Endothelial cell of umbilical vein (primary cell): ENCODE measurements at regions not wholly inside any gene's neighbourhood (a gene's known extent, or its start where the extent isn't known, plus 50 kb on each side); places are given as distances from the start of the nearest gene placed in this dataset.
A peak's percentile ranks its signal among the peaks of the same experiment; 100 is the strongest.
"Not testable (repeated sequence)": the region's sequence is repeated elsewhere in the genome, so short reads cannot be mapped to it uniquely, and the experiment has no call there.

Source experiments
- BruUV-seq: library from RNA; stranded (reverse); fragments of 400-500 nt; replicated peaks from 2 replicates; lab custom pipeline; 2021; lab: Mats Ljungman, UMichigan
- CTCF ChIA-PET: fragments of 300-600, 350-600 bp; sonication (Branson Sonifier 250); formaldehyde crosslinking; loops from one replicate; lab custom pipeline; 2021; ENCODE audit warnings: antibody characterized with exemption, inconsistent platforms; lab: Charles Lee
- POLR2A ChIA-PET: fragments of 300-600, 350-600 bp; sonication (Branson Sonifier 250); formaldehyde crosslinking; loops from one replicate; lab custom pipeline; 2021; ENCODE audit warnings: antibody characterized with exemption, inconsistent platforms; lab: Charles Lee
- DNase-seq: peaks from one replicate; pipeline ENCODE4 v3.0.0-alpha.2; 2011; ENCODE audit warnings: low read depth, low spot score
- FAIRE-seq: peaks from 2 replicates; lab custom pipeline; 2011; peaks lifted over from hg19 to GRCh38; lab: Jason Lieb, UNC
- H2AFZ ChIP-seq: 2 replicates; pipeline ENCODE4 v1.6.0; 2012; ENCODE audit warnings: low read depth, low read length, control low read depth, inconsistent platforms
- H3K27ac ChIP-seq: 2 replicates; pipeline ENCODE4 v1.5.1; 2011; ENCODE audit warnings: low read depth, mild to moderate bottlenecking, control low read depth, low read length, moderate library complexity; ENCODE audit not compliant: insufficient read depth
- H3K27me3 ChIP-seq, 2 experiments: 2 replicates each; pipeline versions ENCODE4 v1.6.0 to v1.6.1; 2011; ENCODE audit warnings: low read length in 2 of 2, mixed read lengths in 1 of 2; ENCODE audit not compliant: control insufficient read depth in 2 of 2, insufficient read depth in 2 of 2
- H3K36me3 ChIP-seq, 2 experiments: 2 replicates in 1 of 2; 3 replicates in 1 of 2; pipeline ENCODE4 v1.5.1; 2011; ENCODE audit warnings: low read length in 2 of 2, mild to moderate bottlenecking in 1 of 2, moderate library complexity in 1 of 2; ENCODE audit not compliant: control insufficient read depth in 2 of 2, insufficient read depth in 2 of 2; ENCODE audit errors: extremely low read depth in 1 of 2
- H3K4me1 ChIP-seq: 3 replicates; pipeline ENCODE4 v1.5.1; 2011; ENCODE audit warnings: mild to moderate bottlenecking, low read length; ENCODE audit not compliant: control insufficient read depth, insufficient read depth; ENCODE audit errors: extremely low read depth
- H3K4me2 ChIP-seq: 2 replicates; pipeline ENCODE4 v1.6.1; 2011; ENCODE audit warnings: low read length, control low read depth, mixed read lengths; ENCODE audit not compliant: insufficient read depth
- H3K4me3 ChIP-seq, 3 experiments: fragments of 200-600 bp in 1 of 3; sonication (generic), shearing (Covaris generic) in 1 of 3; replicated peaks in 1 of 3; 2 replicates each; pipeline ENCODE4 v1.5.1; 2011 to 2016; ENCODE audit warnings: control low read depth in 3 of 3, low read length in 3 of 3, mild to moderate bottlenecking in 2 of 3, inconsistent platforms in 1 of 3, low read depth in 1 of 3, moderate library complexity in 1 of 3; ENCODE audit not compliant: insufficient read depth in 1 of 3
- H3K79me2 ChIP-seq: 2 replicates; pipeline ENCODE4 v1.6.0; 2012; ENCODE audit warnings: low read length, inconsistent platforms; ENCODE audit not compliant: control insufficient read depth, insufficient read depth
- H3K9ac ChIP-seq: replicated peaks from 2 replicates; pipeline ENCODE3; 2011; ENCODE audit warnings: low read length, control low read depth; ENCODE audit not compliant: insufficient read depth; ENCODE audit errors: extremely low read depth
- H3K9me1 ChIP-seq: replicated peaks from 3 replicates; pipeline ENCODE4 v1.6.0; 2011; ENCODE audit warnings: mild to moderate bottlenecking, low read length; ENCODE audit not compliant: control insufficient read depth, insufficient read depth; ENCODE audit errors: extremely low read depth
- H3K9me3 ChIP-seq: replicated peaks from 2 replicates; pipeline ENCODE4 v1.5.1; 2012; ENCODE audit warnings: low read length, inconsistent platforms; ENCODE audit not compliant: control insufficient read depth, insufficient read depth
- H4K20me1 ChIP-seq: replicated peaks from 2 replicates; pipeline ENCODE3; 2011; ENCODE audit warnings: mild to moderate bottlenecking, low read length; ENCODE audit not compliant: control insufficient read depth, insufficient read depth; ENCODE audit errors: extremely low read depth
- EZH2 ChIP-seq: IDR thresholded peaks from 2 replicates; pipeline ENCODE4 v1.6.1; 2012; ENCODE audit warnings: borderline replicate concordance, low read depth, mild to moderate bottlenecking, moderate library complexity, low read length, inconsistent platforms; ENCODE audit not compliant: severe bottlenecking
- FOS ChIP-seq: IDR thresholded peaks from 2 replicates; pipeline ENCODE4 v1.6.1; 2011; ENCODE audit warnings: mild to moderate bottlenecking, low read length, moderate library complexity, borderline replicate concordance; ENCODE audit not compliant: insufficient read depth
- GATA2 ChIP-seq: IDR thresholded peaks from 2 replicates; pipeline ENCODE4 v1.7.0; 2011; ENCODE audit warnings: low read depth, mild to moderate bottlenecking, moderate library complexity, mixed read lengths, low read length; ENCODE audit not compliant: insufficient read length, insufficient read depth
- JUN ChIP-seq: IDR thresholded peaks from 2 replicates; pipeline ENCODE4 v1.6.1; 2011; ENCODE audit warnings: borderline replicate concordance, low read depth; ENCODE audit not compliant: insufficient read length, insufficient read depth
- MYC ChIP-seq: IDR thresholded peaks from one replicate; pipeline ENCODE4 v1.6.1; 2011; ENCODE audit warnings: mild to moderate bottlenecking, low read depth, low read length
- POLR2A ChIP-seq: IDR thresholded peaks from 2 replicates; pipeline ENCODE4 v1.6.1; 2012; ENCODE audit warnings: low read depth, mild to moderate bottlenecking, control low read depth, low read length
- POLR2AphosphoS5 ChIP-seq: IDR thresholded peaks from 2 replicates; pipeline ENCODE4 v1.6.1; 2012; ENCODE audit warnings: low read depth, mild to moderate bottlenecking, control low read depth, low read length, moderate library complexity; ENCODE audit not compliant: insufficient read depth
- dilution Hi-C: fragments of 300-500 bp; cut with MboI; formaldehyde crosslinking; loops from one replicate; pipeline ENCODE4 v1.15.0; 2019; ENCODE audit warnings: low sequenced_read_pairs; ENCODE audit not compliant: extremely low pct_ligation_motif_present
- intact Hi-C: fragments of 100-400 bp; cut with micrococcal nuclease; formaldehyde crosslinking; loops from one replicate; pipeline ENCODE4 v1.10.0; 2022
- TF ChIP-seq, protein P1 (sequence below): IDR thresholded peaks from 2 replicates; pipeline ENCODE4 v1.6.1; 2011; ENCODE audit not compliant: insufficient read depth, insufficient read length
- TF ChIP-seq, protein P2 (sequence below), 2 donors: IDR thresholded peaks; 1 replicate in 1 of 2; 2 replicates in 1 of 2; pipeline ENCODE4 v1.5.1; 2011; ENCODE audit warnings: low read length in 2 of 2, mild to moderate bottlenecking in 2 of 2, moderate library complexity in 2 of 2, control low read depth in 1 of 2, inconsistent platforms in 1 of 2, low read depth in 1 of 2; ENCODE audit not compliant: insufficient read depth in 1 of 2; ENCODE audit errors: extremely low read depth in 1 of 2

DNA sequence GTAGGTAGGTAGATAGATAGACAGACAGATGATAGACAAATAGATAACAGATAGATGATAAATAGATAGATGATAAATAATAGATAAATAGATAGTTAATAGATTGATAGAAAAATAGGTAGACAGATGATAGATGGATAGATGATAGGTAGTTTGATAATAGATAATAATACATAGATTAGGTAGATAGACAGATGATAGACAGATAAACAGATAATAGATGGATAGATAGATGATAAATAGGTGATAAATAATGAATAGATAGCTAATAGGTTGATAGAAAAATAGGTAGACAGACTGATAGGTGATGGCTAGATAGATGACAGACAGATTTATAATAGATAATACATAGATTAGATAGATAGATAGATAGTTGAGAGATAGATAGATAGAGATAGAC is 350.5 kb upstream of the DPP6 start:
- no peak overlapping the region for H3K4me2 ChIP-seq
- CTCF ChIA-PET: no interaction called here
- H3K9ac ChIP-seq: no peak overlapping the region
- H3K9me1 ChIP-seq: no peaks in the 10 kb centered on the region
- H3K36me3 ChIP-seq: no peaks in the 10 kb centered on the region
- POLR2A ChIA-PET: no interaction called here
- no peak overlapping the region for H3K27ac ChIP-seq
- DNase-seq (no peak), FAIRE-seq (no peak)
- no peak overlapping the region for H2AFZ ChIP-seq
- no peaks in the 10 kb centered on the region for H3K79me2 ChIP-seq
- no peaks in the 10 kb centered on the region for H3K4me1 ChIP-seq
- intact Hi-C loops: no loop called here
- H3K9me3 ChIP-seq: peaks cover 2% of the 10 kb centered on the region
- no peaks in the 10 kb centered on the region for H3K27me3 ChIP-seq
- no peak overlapping the region for H3K4me3 ChIP-seq
- TF ChIP-seq POLR2AphosphoS5 (no peak), EZH2 (no peak), GATA2 (no peak), POLR2A (no peak), MYC (no peak), JUN (no peak), FOS (no peak)
- TF ChIP-seq, protein P1, sequence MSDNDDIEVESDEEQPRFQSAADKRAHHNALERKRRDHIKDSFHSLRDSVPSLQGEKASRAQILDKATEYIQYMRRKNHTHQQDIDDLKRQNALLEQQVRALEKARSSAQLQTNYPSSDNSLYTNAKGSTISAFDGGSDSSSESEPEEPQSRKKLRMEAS: no peak
- TF ChIP-seq, protein P2, sequence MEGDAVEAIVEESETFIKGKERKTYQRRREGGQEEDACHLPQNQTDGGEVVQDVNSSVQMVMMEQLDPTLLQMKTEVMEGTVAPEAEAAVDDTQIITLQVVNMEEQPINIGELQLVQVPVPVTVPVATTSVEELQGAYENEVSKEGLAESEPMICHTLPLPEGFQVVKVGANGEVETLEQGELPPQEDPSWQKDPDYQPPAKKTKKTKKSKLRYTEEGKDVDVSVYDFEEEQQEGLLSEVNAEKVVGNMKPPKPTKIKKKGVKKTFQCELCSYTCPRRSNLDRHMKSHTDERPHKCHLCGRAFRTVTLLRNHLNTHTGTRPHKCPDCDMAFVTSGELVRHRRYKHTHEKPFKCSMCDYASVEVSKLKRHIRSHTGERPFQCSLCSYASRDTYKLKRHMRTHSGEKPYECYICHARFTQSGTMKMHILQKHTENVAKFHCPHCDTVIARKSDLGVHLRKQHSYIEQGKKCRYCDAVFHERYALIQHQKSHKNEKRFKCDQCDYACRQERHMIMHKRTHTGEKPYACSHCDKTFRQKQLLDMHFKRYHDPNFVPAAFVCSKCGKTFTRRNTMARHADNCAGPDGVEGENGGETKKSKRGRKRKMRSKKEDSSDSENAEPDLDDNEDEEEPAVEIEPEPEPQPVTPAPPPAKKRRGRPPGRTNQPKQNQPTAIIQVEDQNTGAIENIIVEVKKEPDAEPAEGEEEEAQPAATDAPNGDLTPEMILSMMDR (IDR thresholded peaks at IDR 0.05; ENCODE audit: extremely low read depth in 1 of 2, insufficient read depth in 1 of 2, low read depth in 1 of 2, low read length in 2 of 2): no peak
- no peaks in the 10 kb centered on the region for H4K20me1 ChIP-seq
- BruUV-seq: no TSS peak
- dilution Hi-C loops: no loop called here

DNA sequence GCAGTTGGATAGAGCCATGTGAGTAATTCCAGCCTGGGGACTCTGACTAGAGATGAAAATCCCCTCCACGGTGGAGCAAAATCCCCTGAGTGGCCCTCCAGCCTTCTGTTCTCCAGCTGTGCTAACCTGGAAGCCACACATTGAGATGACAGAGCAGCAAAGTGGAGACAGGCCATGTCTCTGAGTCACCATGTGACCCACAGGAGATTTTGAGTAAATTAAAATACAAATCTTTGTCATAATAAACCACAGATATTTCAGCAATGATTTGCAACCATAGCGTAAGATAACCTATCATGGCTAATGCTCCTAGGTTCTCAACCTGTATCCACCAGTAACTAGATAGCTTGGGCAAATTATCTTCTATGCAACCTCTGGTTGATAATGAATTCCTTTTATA is 328.3 kb upstream of the DPP6 start:
- H4K20me1 ChIP-seq, H2AFZ ChIP-seq, intact Hi-C loops, H3K27me3 ChIP-seq, BruUV-seq, dilution Hi-C loops, CTCF ChIA-PET, H3K9me1 ChIP-seq, DNase-seq, H3K4me1 ChIP-seq, POLR2A ChIA-PET, H3K4me2 ChIP-seq, H3K4me3 ChIP-seq, H3K79me2 ChIP-seq, H3K9me3 ChIP-seq, H3K9ac ChIP-seq, H3K27ac ChIP-seq, H3K36me3 ChIP-seq: not testable (repeated sequence)
- FAIRE-seq: peak; percentile 15

DNA sequence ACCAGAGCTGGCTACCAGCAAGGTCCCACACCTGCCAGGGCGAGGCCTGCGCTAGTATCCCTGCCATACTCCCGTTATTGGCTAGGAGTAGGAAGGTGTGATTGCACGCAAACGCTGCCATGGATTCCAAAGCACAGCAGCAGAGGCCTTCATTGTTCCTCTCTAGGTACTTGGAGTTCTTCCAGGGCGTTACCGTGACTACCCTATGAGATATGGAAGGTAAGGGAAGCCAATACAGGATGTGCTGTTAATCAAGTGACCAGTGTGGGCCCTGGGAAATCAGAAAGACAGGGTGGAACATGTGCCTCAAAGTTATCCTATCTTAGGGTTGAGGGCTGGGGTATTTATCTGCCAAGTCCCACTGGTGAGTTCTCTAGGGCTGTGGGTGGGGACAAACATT is 320.7 kb upstream of the DPP6 start:
- H3K9ac ChIP-seq, H3K9me3 ChIP-seq, H2AFZ ChIP-seq, H3K79me2 ChIP-seq, dilution Hi-C loops, BruUV-seq, POLR2A ChIA-PET, H3K4me2 ChIP-seq, H3K36me3 ChIP-seq, FAIRE-seq, H3K4me3 ChIP-seq, H4K20me1 ChIP-seq, DNase-seq, H3K27ac ChIP-seq, H3K4me1 ChIP-seq, intact Hi-C loops, H3K27me3 ChIP-seq, H3K9me1 ChIP-seq, CTCF ChIA-PET: not testable (repeated sequence)
